GM18520 (cell line): ENCODE measurements at regions not wholly inside any gene's neighbourhood (a gene's known extent, or its start where the extent isn't known, plus 50 kb on each side); places are given as distances from the start of the nearest gene placed in this dataset.
"Not testable (repeated sequence)": the region's sequence is repeated elsewhere in the genome, so short reads cannot be mapped to it uniquely, and the experiment has no call there.

Experiments used
- ATAC-seq: cut with Tn5 transposase; IDR thresholded peaks from one replicate; pipeline ENCODE4 v1.9.1; 2021; ENCODE audit not compliant: unreplicated experiment

DNA sequence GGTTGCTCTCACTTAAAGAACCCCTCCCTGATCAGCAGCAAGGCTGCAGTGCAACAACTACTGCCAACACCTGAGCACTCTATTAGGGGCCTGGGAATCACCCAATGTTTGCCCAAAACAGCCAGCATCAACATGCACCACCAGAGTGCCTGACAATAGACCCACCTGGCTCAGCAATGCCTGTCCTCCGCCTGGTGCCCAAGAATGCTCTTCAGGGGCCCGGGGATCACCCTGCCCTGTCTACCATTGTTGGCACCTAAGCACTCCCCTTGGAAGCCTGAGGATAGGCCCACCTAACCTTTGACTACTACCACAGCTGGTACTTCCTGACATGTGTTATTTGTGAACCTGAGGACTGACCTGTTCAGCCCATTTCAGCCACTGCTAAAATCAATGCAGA, 1363.1 kb upstream of the PRR20A start:
- no peak for ATAC-seq

DNA sequence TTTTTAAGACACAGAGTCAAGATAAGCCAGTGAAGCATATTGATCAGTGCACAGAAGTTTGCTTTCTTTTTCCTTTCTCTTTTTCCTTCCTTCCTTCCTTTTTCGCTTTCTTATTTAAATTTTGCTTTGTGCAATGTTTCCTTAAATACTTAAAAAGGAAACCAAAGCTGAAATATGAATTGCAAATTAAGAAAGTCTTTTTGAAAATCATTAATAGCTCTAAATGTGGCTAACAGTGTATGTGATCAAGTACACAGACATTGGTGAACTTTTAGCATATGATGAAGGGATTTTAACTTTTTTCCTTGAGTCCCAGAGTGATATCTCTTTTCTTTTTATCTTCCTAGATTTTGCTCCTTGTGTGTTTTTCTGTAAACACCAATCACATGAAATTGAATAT, 1356.9 kb upstream of the PRR20A start:
- no peak for ATAC-seq

DNA sequence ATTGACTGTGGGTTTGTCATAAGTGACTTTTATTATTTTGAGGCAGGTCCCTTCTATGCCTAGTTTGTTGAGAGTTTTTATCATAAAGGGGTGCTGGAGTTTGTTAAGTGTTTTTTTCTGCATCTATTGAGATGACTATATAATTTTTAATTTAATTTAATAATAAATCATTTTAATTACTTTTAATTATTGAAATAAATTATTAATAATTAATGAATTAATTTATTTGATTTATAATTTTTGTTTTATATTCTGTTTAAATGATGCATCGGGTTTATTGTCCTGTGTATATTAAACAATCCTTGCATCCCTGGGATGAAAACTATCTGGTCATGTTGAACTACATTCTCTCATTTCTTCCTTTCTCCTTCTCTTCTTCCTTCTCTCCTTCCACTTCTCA, 1352.2 kb upstream of the PRR20A start:
- no peak for ATAC-seq

DNA sequence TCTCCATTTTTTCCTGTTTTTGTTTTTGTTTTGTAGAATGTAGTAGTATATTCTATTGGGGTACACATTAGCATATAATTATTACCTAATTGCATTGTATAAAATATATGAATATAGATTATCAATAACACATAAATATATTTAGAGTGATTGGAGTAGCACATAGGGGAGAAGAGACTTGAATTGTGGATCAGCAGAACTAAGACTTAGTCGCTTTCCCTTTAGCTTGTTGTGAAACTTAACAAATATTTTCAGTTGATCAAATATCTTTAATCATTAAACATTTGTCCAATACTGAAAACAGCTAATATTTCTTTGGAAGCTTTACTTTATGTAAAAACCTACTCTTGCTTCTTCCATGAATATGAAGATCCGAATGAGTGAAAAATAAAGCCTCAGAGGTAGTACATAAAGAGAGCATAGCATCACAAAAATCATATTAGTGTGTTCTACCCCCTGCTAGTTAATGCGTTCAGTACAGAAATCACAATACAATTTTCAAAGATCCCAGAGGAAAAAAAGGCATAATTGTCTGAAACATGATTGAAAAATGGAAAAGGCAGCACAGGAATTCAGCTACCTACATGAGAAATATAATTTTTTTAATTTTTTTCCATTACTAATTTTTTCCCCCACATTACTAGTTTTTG, 1348.0 kb upstream of the PRR20A start:
- ATAC-seq, result no peak

DNA sequence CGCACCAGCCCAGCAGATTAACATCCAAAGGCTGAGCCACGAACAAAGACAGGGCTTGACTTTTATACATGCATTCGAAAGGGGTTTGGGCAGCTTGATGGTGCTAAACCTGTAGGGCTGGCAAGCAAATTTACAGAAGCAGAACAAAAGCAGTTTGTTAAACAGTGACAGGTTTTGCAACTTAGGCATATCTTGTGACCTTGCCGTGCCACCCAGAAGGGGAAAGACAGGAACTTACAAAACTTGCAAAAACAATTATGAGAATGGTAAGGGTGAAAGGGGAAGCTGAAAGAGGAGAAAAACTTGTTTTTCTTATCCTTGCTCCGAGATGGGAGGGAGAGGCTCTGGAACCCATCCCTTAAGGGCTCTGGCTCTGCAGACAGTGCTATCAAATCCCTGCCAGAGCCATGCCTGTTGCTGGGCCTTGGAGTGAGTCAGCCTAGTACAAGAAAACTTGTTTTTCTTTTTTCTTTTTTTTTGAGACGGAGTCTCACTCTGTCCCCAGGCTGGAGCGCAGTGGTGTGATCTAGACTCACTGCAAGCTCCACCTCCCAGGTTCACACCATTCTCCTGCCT, 1325.2 kb upstream of the PRR20A start:
- no peak for ATAC-seq

DNA sequence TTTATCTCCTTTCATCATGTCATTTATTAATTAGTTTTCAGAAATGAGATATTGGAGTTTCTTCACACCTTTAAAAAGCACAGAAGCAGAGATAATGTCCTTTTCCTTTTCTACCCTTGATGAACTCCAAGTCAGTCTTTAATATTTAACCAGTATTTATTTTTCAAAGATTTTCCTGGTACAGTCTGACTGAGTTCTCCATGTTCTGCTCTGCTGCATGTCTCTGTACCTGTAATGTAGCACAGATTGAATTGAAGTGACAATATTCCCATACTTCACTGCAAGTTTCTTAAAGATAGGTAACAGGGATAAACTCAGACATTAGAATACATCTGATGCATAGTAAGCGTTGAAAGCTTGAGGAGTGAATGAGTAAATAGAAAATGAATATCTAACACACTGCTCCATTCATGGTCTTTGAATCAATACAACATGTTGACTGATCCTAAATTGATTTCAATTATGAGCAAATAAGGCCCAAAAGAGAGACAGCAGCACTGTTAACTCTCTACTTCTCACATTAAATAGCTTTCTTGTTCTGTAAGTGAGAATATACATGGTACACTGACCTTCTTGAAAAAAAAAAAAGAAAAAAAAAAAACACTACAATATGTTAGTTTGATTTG, 1323.6 kb upstream of the PRR20A start:
- ATAC-seq, result no peak

DNA sequence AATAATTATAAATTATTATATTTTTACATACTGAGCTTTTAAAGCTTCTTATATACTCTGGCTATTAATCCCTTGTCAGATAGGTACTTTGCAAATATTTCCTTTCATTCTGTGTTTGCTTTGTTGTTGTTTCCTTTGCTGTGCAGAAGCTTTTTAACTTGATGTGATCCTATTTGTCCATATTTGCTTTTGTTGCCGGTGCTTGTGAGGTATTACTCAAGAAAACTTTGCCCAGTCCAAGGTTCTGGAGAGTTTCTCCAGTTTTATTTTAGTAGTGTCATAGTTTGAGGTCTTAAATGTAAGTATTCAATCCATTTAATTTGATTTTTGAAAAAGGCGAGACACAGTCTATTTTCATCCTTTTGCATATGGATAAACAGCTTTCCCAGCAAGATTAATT, 1319.9 kb upstream of the PRR20A start:
- no peak for ATAC-seq

DNA sequence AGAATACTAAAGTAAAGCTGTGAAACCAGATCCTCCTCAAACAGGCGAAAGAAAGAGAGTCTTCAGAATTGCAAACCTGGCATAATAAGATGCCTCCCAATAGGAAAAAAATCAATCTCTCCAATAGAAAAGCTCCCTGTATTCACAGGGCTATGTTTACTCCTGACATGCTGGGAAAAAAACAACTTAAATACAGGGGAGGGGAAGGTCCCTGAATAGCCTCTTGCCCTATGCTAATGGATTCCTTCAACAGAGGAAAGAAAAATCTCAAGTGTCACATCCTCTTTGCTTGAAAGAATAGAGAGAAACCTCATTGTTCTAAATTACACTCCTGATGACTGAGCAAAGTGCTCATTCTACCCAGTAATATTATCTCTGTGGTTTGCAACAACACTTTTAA, 1271.1 kb upstream of the PRR20A start:
- no peak for ATAC-seq

DNA sequence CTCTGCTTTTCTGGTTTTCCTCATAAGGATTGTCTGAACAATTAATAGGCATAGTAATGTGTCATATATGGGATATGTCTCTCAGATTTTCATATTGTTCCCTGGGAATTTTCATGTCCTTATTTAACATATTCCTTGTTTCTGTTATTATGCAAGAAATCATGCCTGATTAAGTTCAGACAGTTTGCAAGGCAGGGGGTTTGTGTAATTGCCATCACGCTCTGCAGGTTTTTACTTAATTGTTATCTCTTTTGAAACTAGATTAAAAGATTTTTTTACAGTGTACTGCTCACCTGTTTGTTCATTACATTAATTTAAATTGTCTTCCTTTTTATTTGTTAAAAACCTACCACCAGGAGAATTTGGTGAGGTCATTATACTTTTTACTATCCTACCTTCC, 1253.2 kb upstream of the PRR20A start:
- ATAC-seq, result no peak

DNA sequence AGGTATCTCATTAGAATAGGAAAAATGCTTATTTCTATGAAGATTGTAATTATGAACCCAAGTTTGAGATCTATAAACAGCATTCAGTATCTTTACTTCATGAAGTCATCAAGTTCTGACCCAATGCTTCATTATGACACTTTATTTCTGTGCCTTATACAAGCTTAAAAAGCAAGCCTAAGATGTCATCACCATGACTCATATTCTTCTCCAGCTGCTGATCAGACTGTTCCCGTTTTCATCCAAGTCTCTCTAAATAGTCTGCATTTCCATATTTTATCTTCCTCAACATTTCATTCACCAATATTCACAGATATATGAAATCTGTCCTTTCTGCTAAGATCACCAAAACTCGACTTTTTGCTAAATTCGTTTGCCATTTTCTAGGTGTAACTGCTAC, 1247.2 kb upstream of the PRR20A start:
- no peak for ATAC-seq

DNA sequence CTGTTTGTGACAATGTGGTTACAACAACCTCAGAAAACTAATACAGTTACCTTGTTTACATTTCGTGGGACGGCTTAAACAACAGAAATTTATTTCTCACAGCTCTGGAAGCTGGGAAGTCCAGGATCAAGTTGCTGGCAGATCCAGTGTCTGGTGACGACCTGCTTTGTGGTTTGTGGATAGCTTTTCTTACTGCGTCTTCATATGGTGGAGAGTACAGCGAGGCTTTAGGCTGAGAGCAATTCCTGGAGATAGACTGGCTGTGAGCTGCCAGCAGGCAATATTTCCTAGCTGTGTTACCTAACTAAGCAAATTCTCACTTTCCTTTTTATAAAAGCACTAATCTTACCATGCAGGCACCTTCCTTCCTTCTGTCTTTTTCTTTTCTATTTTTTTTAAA, 1203.5 kb upstream of the PRR20A start:
- no peak for ATAC-seq

DNA sequence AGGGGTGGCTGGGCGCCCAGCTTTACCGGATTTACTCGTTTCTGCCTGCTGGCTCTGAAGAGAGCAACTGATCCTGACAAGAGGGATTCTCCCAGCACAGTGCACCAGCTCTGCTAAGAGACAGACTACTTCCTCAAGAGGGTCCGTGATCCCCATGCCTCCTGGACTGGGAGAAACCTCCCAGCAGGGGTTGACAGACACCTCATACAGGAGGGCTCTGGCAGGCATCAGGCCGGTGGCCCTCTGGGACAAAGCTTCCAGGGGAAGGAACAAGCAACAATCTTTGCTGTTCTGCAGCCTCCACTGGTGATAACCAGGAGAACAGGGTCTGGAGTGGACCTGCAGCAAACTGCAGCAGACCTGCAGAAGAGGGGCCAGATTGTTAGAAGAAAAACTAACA, 1192.5 kb upstream of the PRR20A start:
- ATAC-seq, result no peak

DNA sequence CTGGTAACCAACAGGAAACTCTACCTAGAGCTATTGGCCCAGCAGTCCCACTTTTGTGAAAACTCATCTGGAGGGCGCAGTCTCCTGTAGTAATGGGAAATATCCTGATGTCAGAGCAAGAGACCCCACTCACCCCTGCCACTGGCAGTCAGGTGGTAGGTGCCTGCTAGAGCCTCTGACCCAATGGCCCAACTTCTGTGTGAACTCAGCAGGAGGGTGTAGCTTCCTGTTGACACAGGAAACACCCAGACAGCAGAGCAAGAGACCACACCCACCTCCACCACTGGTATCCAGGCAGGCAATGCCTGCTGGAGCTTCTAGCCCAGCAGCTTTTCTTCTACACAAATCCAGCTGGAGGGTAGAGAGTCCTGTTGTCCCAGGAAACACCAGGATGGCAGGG, 1176.8 kb upstream of the PRR20A start:
- no peak for ATAC-seq

DNA sequence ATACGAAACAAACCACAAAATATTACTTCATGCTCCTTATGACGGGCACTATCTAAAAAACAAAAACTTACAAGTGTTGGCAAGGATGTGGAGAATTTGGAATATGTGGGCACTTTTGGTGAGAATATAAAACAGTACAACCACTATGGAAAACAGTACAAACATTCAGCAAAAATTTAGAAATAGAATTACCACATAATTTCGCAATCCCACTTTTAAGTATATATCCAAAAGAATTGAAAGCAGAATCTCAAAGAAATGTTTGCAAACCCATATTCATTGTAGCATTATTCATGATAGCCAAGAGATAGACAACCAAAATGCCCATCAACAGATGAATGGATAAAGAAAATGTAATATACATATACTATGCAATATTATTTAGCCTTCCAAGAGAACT, 1173.7 kb upstream of the PRR20A start:
- ATAC-seq, result no peak

DNA sequence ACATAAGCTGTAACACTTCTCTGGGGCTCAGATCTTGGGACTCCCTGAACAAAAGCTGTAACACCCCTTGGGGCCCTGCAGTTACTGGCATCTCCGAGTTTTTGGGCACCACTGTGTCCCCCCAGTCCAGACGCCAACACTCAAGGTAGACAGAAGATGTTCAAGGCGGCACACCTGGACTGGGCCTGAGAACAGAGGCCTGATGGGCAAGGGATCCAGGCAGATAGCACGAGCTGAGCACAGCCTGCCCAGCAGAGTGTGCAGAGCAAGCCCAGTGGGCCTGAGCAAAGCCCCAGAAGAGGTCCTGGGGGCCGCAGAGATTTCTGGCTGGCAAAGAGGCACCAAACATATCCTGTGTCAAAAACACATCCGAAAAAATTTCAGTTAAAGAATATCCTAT, 1163.3 kb upstream of the PRR20A start:
- ATAC-seq, result no peak

DNA sequence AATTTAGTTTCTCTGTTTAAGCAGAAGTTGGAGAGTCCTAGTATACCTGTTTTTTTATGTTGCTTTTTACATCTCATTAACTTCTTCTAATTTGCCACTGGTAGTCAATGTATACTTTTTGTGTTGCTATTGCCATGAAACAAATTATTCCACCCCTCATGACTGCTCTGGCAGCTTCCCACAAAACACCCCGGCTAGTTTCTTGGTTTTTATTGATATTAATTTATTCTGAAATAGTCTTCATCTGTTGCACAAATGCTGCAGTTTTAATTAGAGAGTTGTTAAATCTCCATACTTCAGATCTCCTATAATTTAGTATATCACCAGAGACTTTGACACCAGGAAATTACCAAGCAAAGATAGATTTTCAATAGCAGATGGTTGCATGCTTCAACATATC, 1159.3 kb upstream of the PRR20A start:
- ATAC-seq, result no peak

DNA sequence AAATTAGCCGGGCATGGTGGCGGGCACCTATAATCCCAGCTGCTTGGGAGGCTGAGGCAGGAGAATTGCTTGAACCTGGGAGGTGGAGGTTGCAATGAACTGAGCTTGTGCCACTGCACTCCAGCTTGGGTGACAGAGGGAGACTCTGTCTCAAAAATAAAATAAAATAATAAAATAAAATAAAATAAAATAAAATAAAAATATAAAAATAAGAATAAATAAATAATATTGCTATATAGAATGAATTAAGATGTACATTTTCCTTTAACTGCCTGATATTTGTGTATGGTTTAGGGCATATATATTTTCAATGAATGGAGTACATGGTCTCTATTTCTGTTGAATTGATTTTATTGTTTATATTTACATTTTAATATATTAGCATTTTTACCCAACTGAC, 1156.7 kb upstream of the PRR20A start:
- ATAC-seq, result not testable (repeated sequence)

DNA sequence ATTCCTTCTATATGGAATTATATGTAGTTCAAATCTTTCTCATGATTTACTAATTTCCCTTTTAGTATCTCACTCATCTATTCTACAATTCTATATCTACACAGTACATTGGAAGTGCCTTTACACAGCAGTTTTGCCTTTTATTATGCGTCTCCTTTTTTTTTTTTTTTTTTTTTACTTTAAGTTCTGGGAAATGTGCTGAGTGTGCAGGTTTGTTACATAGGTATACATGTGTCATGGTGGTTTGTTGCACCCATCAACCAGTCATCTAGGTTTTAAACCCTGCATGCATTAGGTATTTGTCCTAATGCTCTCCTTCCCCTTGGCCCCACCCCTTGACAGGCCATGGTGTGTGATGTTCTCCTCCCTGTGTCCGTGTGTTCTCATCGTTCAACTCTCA, 1150.1 kb upstream of the PRR20A start:
- ATAC-seq, result no peak

DNA sequence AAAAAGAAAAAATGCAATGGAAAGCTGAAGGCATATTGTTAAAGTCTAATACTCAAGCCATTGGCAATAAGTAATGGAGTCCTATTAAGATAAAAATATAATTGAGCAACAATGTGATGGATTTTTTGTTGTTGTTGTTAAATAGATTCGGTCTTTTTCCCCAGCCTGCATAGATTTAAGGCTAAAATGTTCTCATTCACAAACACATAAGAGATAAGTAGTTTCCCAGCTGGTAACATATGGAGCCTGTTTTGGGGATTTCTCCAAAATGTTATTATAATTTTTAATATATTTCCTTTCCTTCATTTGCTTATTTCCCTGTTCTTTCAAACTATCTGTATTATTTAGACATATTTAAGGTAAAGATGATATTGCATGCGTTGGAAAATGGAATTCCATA, 1149.1 kb upstream of the PRR20A start:
- no peak for ATAC-seq

DNA sequence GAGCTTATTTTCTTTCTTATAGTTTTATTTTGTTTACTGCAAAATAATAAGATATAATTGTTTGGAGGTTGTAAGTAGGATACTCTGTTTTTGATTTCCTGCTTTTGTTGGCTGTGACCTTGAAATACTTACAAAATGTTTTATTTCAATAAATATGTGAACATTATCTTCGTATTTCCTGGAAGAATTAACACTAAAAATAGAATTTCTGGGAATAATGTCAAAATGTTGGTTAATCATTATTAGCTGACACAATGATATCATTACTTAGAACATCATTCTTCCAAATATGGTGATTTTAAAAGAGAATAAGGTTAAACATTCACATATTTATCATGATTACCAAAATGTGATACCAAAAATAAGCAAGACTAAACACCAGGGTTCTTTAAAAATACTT, 1148.6 kb upstream of the PRR20A start:
- ATAC-seq, result no peak

DNA sequence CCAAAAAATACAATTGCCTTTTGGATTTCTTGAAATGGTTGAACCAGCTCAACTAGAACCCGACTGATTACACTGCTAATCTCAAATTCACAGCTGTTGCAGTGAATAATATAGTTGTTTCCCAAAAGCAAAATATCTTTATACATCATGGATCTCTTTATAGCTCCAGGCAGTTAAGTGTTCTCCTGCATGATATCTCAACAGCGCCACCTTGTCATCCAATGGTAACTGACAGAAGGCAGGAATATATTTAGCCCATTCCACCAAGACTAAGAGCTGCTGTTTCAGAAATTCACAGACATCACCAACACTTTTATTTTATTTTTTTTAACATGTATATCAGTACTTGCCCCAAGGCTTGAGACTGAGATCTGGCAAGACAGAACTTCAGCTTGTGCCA, 1141.0 kb upstream of the PRR20A start:
- no peak for ATAC-seq

DNA sequence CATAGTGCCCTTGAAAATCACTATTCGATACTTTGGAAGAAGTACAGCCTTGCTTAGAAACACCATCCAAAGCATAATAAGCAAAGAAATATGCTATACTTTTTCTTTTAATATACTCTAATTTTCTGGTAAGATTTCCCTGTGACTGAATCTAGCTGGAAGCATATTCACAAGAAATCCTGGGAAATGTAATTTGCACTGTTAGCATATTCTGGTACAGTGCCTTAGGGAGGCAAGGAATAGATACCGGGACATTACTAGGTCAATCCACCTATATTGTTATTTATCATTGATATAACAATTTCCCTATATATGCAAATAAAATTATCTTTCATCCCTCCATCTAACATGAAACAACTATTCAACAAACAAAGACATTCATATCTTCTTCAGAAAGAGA, 1131.3 kb upstream of the PRR20A start:
- no peak for ATAC-seq

DNA sequence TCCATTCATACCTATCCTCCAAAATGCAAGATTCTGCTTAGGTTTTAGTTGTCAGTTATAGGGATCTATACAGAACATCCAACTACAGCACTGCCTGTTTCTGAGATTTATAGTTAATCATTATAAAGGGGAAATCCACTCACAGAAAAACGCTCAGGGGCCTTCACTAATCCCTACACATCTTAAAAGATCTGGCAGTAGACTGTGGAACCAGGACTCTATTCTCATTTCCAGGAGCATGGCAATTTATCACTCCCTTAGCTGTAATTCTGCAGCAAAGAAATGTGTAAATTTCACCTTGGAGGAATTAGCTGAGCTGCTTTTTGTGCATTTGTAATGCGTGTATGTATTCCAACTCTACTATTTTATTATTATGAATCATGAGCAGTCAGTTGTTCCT, 1128.1 kb upstream of the PRR20A start:
- ATAC-seq, result no peak
